ENCODE measurements at regions not wholly inside any gene's neighbourhood (a gene's known extent, or its start where the extent isn't known, plus 50 kb on each side); places are given as distances from the start of the nearest gene placed in this dataset.

DNA sequence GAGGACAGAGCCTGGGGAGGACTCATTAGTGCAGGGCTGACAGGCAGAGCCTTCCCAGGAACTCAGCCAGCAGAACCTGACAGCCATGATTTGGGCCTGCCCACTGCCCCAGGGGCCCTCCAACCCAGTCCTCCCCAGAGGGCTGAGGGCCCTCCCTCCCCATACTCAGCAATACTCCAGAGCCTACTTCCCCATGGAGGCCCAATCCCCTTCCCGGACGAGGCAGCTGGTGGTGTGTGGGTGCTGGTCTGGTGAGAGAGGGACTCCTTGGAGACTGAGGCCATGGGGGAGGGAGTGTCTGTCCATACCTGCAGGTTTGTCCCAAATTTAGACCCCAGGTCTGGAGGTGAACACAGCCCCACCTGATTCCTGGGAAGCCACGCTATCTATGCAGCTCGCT lies 120.9 kb upstream of the MLN start:
- FAIRE-seq (no peak), DNase-seq (ENCODE audit: insufficient read length, low spot score) (no peak)

DNA sequence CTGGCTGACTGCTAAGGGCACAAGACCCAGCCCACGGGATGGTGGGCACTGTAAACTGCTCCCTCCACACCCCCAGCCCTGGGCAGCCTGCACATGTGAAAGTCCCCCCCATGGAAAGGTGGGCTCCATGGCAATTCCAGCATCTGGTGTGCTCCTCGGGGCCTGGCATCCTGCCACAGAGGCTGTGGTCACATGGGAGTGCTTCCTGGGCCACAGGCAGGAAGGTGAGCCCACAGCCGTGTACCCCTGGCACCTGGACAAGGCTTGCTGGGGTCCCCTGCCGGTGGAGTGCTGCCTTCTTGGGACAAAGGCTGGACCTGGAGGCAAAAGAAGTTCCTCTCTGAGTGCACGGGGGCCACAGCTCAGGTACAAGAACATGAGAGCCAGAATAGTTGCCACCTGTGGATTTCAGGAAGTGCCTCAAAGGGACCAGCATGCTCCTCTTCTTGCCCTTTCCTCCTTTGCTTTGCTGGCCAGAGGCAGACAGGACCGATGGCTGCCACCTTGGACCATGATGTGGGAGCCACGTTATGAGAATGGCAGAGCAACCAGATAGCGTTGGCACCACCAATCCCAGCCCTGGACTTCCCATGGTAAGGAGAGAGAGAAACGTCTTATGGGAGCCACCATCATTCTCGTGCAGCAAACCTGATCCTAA lies 120.2 kb upstream of the MLN start:
- no peak for FAIRE-seq
- DNase-seq (ENCODE audit: insufficient read length, low spot score): no peak

DNA sequence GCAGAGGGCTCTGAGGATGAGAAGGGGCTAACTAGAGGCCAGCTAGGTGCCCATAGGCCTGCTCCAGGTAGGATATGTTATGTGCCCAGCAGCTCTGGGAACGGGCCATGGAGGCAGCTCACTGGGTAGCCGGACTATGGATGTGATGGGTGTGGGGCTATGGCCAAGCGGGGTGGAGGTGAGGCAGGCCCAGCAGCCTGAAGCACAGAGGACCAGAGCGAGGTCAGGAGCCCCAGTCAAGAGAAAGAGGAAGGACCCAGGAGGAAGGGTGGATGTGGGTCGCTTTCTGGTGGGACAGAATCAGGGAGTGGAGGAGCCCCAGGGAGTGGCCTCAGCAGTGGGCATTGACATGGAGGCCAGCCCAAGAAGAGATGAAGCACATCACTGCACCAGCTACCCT lies 117.9 kb upstream of the MLN start:
- FAIRE-seq (no peak), DNase-seq (ENCODE audit: insufficient read length, low spot score) (no peak)

DNA sequence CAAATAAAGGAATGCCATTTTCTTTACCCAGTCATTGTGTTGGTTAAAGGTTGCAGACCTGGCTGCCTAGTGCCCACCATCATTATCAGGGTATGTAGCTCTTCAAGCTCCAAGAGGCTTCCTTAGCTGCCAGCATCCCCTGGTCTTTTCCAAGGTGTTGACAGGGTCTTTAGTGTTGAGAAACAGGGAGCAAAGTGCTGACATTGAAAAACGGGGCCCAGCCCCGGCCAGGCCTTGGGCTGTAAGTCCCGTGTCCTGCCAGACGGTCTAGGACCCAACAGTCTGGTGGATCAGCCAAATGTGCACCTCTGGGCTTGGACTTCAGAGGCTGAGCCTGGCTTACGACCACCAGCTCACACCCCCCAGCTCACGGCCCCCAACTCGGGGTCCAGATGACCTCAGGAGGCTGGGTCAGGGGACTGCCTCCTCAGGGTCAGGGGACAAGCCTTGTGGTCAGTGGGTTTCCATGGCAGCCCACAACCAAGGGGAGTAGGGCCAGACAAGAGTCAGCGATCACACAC lies 114.4 kb upstream of the MLN start:
- FAIRE-seq (no peak), DNase-seq (ENCODE audit: insufficient read length, low spot score) (no peak)

DNA sequence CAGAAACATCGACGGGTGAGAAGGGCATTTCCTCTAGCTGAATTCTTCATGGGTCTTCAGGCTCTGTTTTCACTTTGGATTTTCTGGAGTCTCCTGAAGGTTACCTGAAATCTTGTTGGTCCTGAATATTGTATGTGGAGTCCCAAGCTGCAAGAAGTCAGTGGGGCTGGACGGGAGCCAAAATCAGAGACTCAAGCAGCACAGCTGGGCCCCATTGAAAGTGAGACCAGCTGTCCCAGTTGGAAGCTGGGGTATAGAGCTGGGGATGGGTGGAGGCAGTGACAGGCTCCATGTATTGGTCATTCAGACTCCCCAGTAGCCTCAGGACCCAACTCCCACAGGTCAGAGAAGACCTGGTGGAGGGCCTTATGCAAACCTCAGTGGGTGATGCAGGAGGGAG lies 111.3 kb upstream of the MLN start:
- no peak for DNase-seq (ENCODE audit: insufficient read length, low spot score)
- FAIRE-seq: no peak

DNA sequence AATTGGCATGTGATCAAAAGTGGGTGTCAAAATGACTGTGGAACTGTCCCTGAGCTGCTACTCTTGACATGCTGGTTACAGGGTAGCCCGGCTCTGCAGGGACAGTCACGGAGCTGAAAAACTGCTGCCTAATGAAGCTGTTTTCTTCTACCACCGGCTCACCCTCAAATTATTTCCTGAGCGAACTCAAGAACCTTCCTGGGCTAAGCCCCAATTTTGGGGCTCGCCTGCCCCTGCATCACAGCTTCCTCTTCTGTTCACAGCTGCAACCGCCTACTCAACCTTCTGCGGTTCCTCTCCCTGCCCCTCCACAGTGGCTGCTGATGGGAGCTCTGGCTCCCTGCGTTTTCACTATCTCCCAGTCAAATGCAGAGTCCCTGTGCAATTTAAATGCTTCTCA lies 110.8 kb upstream of the MLN start:
- DNase-seq (ENCODE audit: insufficient read length, low spot score) (no peak), FAIRE-seq (no peak)

DNA sequence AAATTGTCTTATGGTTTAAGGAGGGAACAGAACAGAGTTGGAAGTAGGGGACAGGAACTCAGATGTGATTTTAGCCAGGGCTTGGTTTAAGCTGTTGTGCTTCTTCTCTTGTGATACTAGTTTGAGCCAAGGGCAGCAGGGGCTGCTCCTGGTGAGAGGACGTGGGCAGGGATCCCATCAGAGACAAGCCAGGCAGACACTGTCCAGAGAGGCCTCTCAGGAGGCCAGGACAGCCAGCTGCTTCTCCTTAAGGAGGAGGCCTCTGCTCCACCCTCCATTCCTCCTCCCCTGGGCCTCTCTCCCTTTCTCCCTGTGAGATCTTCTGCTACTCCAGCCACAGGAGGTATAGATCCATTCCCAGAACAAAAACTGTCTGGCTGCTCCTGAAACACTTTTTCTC lies 108.4 kb upstream of the MLN start:
- no peak for DNase-seq (ENCODE audit: insufficient read length, low spot score)
- FAIRE-seq: no peak

DNA sequence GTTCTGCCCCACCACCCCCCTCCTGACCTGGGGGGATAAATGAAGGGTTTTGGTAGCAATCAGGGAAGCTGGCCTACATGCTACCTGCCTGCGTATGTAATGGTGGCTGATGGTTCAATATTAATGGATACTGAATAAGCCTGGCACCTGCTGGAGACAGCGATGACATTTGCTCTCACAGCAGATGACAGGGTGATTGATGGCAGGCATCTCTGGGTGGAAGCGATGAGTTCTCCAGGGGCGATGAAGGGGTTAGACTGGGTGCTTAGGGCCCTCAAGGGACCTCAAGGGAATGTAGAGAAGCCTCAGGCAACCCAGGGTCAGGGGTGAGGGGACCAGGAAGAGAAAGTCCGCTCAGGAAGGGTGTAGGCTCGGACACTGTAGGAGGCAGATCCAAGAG lies 107.7 kb upstream of the MLN start:
- DNase-seq (ENCODE audit: insufficient read length, low spot score) (no peak), FAIRE-seq (no peak)

DNA sequence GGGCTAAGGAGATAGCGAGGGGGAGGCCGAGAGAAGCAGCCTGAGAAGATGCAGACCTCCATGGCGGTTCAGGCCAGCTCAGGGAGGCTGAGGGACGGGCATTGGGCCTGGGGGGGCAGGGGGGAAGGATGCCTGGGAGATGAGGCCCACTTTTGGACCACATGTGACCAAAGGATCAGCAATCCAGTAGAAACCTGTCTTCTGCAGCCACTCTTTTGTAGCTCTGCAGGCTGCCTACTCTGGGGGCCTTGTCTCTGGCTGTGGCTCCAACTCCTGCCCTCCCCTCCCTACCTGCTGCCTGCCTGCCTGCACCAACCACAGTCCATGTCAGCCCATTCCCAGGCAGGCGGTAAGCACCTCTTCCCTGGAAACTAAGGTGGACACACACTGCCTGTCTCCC lies 106.8 kb upstream of the MLN start:
- FAIRE-seq (no peak), DNase-seq (ENCODE audit: insufficient read length, low spot score) (no peak)

DNA sequence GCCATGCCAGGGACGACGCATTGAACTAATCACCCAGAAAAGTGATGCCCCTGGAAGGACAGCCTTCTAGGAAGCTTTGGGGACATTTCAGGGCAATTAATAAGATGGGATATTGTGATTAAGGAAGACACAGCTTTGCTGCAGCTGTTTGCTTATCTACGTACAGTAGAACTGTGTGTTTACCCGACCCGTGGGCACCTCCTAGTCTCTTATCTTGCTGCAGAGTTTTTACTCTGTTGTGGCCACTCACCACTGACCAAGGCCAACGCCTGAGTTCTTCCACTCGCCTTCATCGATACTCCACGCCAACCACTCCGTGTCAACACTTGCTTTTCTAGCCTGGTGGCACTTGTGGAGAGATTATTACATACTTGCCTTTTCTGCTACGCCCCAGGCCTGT lies 105.9 kb upstream of the MLN start:
- DNase-seq (ENCODE audit: insufficient read length, low spot score): no peak
- FAIRE-seq: no peak

DNA sequence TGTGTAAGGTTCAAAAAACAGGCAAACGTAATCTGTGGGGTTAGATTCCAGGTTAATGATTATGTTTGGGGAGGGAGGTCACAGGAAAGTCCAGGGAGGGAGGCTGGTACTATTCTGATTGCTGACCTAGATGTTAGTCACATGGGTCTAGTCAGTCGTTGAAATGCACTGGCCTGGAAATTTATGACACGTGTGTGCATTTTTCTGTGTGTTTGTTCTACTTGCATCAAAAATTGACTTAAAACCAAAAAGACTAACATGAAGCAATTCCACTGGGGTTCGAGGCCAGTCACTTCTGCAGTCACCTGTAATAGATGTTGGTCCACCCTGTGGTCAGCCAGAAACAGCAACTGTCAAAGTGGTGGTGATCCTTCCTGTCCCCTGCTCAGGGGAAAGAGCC lies 104.2 kb upstream of the MLN start:
- FAIRE-seq: no peak
- DNase-seq (ENCODE audit: insufficient read length, low spot score): no peak

DNA sequence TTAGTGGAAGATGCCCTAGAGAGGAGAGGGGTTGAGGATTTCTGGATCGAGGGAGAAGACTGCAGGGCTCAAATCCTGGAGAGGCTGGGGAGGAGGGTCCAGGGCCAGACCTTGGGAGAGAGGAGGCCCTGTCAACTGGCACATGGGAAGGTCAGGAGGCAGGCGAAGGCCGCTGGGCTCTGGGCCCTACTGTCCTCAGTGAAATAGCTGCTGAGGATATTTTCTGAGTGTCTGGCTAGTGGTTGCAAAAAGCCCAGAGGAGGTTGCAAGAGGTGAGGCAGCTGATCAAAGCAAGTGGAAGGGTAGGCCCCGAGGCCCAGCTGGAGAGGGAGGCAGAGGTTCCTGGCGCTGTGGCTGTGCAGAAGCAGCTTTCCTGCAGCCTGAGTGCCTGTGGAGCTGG lies 103.4 kb upstream of the MLN start:
- DNase-seq (ENCODE audit: insufficient read length, low spot score) (no peak), FAIRE-seq (no peak)

DNA sequence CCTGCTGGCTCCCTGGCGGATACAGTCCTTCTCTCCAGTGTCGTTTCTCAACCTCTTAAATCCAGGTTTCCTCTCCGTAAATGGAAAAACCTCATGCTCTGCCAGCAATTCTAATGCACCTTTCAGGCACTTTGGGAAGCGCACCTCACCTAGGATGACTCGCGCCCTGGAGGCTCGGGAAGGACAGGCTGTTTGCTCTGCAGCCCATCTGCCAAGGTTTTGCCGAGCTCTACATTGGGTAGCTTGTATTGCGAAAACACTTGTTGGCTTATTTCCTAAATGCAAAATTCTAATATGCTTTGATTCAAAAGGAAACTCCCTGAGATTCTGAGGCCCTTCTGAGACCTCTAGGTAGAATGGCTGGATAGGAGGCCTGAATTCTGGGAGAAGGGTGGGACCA lies 102.6 kb upstream of the MLN start:
- DNase-seq (ENCODE audit: insufficient read length, low spot score): no peak
- no peak for FAIRE-seq

DNA sequence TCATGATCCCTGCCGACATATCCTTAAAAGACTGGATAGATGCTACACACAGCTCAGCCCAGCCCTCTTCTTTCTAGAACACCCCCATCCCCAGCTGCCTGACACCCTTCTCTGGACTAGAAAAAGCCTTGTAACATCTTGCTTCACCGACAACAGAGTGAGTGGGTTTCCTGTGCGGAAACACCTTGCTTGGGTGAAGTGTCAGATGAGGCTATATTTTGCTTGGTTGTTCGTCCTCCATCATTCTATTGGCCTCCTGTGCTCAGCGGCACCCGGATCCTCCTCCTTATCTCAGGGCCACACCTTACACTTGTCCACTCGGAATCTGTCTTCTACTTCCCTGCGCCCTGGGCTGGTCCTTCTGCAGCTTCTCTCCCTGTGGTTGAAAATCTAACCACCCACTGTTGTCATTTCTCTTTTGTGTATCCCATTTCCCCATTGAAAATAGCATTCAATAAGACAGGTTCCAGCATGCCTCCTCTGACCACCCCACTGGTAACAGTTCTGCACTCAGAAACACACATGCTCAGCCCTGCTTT lies 101.3 kb upstream of the MLN start:
- no peak for FAIRE-seq
- DNase-seq (ENCODE audit: insufficient read length, low spot score): no peak

DNA sequence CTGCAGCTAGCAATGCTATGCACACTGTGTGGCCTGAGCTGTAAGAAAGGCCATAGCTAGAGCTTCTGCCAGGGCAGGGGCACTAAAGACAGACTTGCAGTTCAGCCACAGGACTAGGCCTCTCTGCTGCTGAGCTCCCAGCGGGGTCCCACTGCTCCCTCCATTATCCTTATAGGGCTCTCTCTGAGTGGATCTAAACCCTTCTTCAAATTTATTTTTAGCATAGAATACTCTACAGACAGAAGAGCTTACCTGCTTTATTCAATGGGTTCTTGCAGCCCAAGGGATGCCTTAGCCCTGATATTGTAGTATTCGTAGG lies 100.9 kb upstream of the MLN start:
- DNase-seq (ENCODE audit: insufficient read length, low spot score) (no peak), FAIRE-seq (no peak)

DNA sequence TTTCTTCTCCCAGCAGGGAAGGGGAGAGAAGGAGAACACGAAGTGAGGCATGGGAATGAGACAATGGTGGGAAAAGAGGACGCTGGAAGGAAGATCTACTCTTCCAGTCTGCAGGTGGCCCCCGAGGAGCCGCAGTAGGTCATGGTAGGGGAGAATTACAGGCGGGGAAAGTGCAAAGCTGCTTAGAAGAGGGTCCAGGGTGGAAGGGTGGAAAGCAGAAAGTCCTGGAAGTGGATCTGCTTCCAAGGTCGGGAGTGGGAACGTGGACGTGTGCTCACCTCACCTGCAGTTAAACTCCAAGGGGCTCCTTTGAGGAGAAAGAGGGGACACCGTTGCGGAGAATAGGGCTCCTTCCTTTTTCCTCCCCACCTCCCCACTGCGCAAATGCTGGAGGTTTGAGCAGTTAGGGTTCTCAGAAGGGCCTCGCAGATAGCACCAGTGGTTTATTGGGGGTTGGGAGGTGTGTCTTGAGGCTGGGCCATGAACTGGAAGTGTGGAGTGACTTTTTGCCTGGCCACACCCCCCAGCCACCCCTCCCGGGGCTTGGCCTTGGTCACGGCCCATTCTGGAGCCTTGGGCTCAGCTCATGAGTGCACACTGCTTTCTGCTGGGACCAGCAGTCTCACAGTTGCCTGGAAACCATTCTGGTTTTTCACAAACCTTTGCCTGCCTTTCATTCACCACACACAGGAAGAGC lies 100.4 kb upstream of the MLN start:
- FAIRE-seq: no peak

DNA sequence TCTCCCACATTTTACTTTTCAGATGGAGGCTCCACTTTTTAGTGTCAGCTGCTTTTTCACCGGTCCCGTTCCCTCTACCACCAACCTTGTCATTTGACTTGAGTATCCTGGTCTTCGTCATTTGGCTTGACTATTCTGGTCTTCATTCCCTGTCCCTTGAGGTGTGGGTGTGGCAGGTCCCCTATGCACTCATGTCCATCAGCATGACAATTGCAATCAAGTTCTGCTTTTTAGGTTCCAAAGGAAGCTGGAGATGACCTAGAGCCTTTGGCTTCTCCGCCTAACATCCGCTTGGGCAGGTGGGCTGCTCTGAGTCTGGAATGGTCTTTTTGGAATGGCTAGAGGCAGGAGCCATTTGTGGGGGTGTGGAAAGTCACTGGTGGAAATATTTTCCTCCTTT lies 99.8 kb upstream of the MLN start:
- DNase-seq (ENCODE audit: insufficient read length, low spot score): no peak
- no peak for FAIRE-seq

More for the DNA sequence above, 100.4 kb upstream of the MLN start:
- DNase-seq (ENCODE audit: insufficient read length, low spot score): no peak

DNA sequence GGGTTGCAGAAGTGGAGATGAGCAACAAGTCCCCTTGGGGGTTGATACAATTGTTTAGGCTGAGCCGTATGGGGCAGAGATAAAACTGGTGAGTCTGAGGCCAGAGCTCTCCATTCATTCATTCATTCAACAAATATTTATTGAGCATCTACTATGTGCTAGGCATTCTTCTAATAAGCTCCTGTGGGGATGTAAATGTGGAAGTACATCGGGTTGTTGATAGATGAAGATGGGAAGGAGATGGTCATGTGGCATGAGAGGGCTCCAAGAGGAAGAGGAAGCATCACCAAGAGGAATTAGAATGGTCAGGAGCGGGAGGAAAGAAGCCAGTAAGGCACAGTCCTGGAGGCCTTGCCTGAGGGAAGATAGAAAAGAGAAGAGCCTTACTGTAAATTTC lies 98.7 kb upstream of the MLN start:
- FAIRE-seq: no peak
- no peak for DNase-seq (ENCODE audit: insufficient read length, low spot score)

DNA sequence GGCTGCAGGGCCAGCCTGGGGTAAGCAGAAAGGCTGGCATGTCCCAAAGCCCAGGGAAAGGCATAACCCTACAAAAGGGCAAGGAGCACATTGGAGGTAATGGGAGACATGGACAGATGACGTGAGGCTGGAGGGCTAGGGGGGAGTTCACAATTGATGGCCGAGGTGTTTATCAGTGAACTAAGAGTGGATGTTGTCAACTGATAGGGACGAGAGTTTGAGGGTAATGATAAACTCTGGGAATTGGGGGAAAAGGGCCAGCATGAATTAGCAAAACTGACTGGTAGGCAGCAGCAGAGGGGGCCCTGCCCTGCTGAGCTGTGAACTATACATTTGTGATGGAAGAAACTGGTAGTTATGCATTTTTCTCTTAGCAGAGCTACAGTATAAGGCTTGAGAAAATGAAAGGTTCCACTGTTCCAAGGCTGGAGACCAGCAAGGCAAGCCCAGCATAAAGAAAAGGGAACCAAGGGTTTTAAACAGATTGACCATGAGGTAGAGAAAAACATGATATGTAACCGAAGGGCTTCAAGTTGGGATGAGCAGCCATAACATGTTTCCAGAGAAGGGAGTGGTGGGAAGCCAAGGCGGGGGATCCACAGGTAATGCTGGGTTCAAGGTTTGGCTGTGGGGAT lies 98.1 kb upstream of the MLN start:
- FAIRE-seq: no peak

DNA sequence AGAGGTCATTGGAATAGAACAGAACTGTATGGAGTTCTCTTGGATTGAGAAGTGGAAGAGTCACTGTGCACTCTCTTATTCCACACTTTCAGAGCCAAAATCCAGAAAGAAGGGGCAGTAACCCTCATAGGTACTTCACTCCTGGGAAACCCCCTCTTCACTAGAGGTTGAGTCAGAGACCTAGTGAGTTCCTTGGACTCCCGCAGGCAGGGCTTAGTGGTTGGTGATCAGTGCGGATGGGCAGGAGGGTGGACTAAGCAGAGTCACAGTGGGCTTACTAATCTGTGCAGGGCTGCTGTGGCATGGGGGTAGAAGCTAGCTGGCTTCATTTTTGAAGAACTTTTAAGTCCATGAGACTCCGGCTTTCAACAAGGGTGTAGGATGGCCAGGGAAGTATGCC lies 95.0 kb upstream of the MLN start:
- no peak for FAIRE-seq
- DNase-seq (ENCODE audit: insufficient read length, low spot score): no peak

More for the DNA sequence above, 98.1 kb upstream of the MLN start:
- no peak for DNase-seq (ENCODE audit: insufficient read length, low spot score)

DNA sequence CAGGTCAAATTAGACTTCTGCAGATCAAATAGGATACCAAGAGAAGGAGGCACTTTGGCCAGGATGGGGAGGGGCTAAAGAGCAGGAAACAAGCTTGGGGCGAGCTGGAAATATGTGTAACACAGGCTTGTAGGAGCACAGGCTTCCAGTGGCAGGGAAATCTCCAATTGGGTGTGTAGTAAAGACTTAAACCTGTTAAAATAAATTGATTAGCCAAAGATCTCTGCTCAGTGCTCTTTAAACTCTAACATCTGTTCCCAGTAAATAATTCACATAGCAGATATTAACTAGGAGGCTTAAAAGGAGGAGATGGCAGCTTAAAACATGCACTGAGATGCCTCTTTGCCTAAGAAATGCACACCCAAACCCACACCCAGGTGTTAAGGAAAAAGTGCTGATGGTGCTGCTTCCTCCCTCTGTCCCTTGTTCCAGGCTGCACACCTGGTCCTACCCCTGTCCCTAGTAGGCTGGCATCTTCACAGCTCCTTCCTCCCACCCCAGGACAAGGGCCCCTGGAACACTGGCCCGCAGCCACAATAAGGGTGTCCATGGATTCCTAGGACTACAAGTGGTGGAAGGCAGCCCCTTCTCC lies 93.5 kb upstream of the MLN start:
- no peak for DNase-seq (ENCODE audit: insufficient read length, low spot score)
- FAIRE-seq: no peak

All from HTR-8/SVneo (cell line).